ENCODE measurements at regions not wholly inside any gene's neighbourhood (a gene's known extent, or its start where the extent isn't known, plus 50 kb on each side); places are given as distances from the start of the nearest gene placed in this dataset.

DNA sequence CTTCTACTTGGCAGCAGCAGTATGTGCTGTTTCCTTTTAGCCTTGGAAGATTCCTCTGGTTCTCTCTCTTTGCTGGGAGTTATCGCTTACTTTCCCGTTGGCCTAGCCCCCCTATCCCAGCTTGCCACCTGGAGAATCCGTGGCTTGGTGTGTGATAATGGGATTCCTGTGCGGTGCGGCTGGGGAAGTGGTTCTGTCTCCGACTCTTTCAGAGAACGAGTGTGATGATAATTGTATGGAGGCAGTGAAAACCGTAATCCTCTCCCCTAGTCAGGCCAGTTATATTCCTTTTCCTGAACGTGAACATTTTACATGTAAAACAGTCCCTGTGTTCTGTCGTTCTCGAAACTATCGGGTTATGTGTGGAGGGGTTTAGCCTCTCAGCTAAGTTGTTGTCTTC lies 300.1 kb upstream of the C2CD4B start:
- TF ChIP-seq, protein P1, sequence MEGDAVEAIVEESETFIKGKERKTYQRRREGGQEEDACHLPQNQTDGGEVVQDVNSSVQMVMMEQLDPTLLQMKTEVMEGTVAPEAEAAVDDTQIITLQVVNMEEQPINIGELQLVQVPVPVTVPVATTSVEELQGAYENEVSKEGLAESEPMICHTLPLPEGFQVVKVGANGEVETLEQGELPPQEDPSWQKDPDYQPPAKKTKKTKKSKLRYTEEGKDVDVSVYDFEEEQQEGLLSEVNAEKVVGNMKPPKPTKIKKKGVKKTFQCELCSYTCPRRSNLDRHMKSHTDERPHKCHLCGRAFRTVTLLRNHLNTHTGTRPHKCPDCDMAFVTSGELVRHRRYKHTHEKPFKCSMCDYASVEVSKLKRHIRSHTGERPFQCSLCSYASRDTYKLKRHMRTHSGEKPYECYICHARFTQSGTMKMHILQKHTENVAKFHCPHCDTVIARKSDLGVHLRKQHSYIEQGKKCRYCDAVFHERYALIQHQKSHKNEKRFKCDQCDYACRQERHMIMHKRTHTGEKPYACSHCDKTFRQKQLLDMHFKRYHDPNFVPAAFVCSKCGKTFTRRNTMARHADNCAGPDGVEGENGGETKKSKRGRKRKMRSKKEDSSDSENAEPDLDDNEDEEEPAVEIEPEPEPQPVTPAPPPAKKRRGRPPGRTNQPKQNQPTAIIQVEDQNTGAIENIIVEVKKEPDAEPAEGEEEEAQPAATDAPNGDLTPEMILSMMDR (IDR thresholded peaks at IDR 0.05): no peak
- TF ChIP-seq POLR2A (IDR thresholded peaks at IDR 0.05): no peak

All from body of pancreas (tissue), 4 donors.